WTC11 (cell line): ENCODE measurements at regions not wholly inside any gene's neighbourhood (a gene's known extent, or its start where the extent isn't known, plus 50 kb on each side); places are given as distances from the start of the nearest gene placed in this dataset.

Experiments
- ATAC-seq: fragments of 200-7000 bp; cut with Tn5 transposase; 2 replicates; pipeline ENCODE4 v1.10.0; 2021; ENCODE audit warnings: mild to moderate bottlenecking, moderate library complexity
- CTCF ChIA-PET: fragments of 300-600 bp; sonication (Branson Sonifier 250); formaldehyde crosslinking; loops from one replicate; lab custom pipeline; 2021; ENCODE audit warnings: antibody characterized with exemption; lab: Charles Lee
- POLR2A ChIA-PET: fragments of 350-600 bp; sonication (Branson Sonifier 250); formaldehyde crosslinking; loops from one replicate; lab custom pipeline; 2021; ENCODE audit warnings: antibody characterized with exemption; lab: Charles Lee
- DNase-seq: peaks from one replicate; pipeline ENCODE4 v3.0.0; 2021; ENCODE audit warnings: low spot score
- H3K27ac Mint-ChIP-seq: 2 replicates; pipeline ENCODE4 v1.8.0; 2021; ENCODE audit warnings: mixed read lengths
- H3K27me3 Mint-ChIP-seq: 2 replicates; pipeline ENCODE4 v1.8.0; 2021; ENCODE audit warnings: low read depth, mild to moderate bottlenecking, moderate library complexity, mixed read lengths
- H3K36me3 Mint-ChIP-seq: 2 replicates; pipeline ENCODE4 v1.8.0; 2021; ENCODE audit warnings: mixed read lengths
- H3K4me1 Mint-ChIP-seq: 2 replicates; pipeline ENCODE4 v1.8.0; 2022; ENCODE audit warnings: mixed read lengths
- H3K4me3 Mint-ChIP-seq: 2 replicates; pipeline ENCODE4 v1.8.0; 2021; ENCODE audit warnings: mild to moderate bottlenecking, moderate library complexity, mixed read lengths
- H3K9me3 Mint-ChIP-seq: 2 replicates; pipeline ENCODE4 v1.8.0; 2021; ENCODE audit warnings: mixed read lengths
- ARID4B ChIP-seq: sonication (generic); formaldehyde crosslinking; IDR thresholded peaks from 2 replicates; pipeline ENCODE4 v1.8.0; 2023; ENCODE audit warnings: missing genetic modification reagents, mild to moderate bottlenecking, borderline replicate concordance
- ATF6 ChIP-seq: sonication (generic); formaldehyde crosslinking; IDR thresholded peaks from 2 replicates; pipeline ENCODE4 v1.8.1; 2023; ENCODE audit warnings: mild to moderate bottlenecking, missing genetic modification reagents
- HMGA2 ChIP-seq: fragments of 250-450 bp; sonication (Bioruptor Pico); IDR thresholded peaks from 2 replicates; pipeline ENCODE4 v1.4.0; 2021; ENCODE audit warnings: mild to moderate bottlenecking, moderate library complexity
- JUN ChIP-seq: sonication (generic); formaldehyde crosslinking; IDR thresholded peaks from 2 replicates; pipeline ENCODE4 v1.8.0; 2023; ENCODE audit warnings: mild to moderate bottlenecking, missing genetic modification reagents
- KAT7 ChIP-seq: sonication (generic); formaldehyde crosslinking; IDR thresholded peaks from 2 replicates; pipeline ENCODE4 v1.8.1; 2023; ENCODE audit warnings: missing genetic modification reagents, mild to moderate bottlenecking, borderline replicate concordance
- NFATC4 ChIP-seq: fragments of 250-450 bp; sonication (Bioruptor Pico); IDR thresholded peaks from 2 replicates; pipeline ENCODE4 v1.9.0; 2021; ENCODE audit warnings: mild to moderate bottlenecking
- NFE2L1 ChIP-seq: sonication (generic); formaldehyde crosslinking; IDR thresholded peaks from 2 replicates; pipeline ENCODE4 v1.8.1; 2023; ENCODE audit warnings: missing genetic modification reagents
- NR1H2 ChIP-seq: sonication (generic); formaldehyde crosslinking; IDR thresholded peaks from 2 replicates; pipeline ENCODE4 v1.9.0; 2021; ENCODE audit warnings: mild to moderate bottlenecking, moderate library complexity, missing genetic modification reagents
- OVOL2 ChIP-seq: fragments of 250-450 bp; sonication (Bioruptor Pico); IDR thresholded peaks from 2 replicates; pipeline ENCODE4 v1.9.0; 2021; ENCODE audit warnings: mild to moderate bottlenecking, borderline replicate concordance
- PRRX2 ChIP-seq: fragments of 250-450 bp; sonication (Bioruptor Pico); IDR thresholded peaks from 2 replicates; pipeline ENCODE4 v1.8.0; 2021; ENCODE audit warnings: mild to moderate bottlenecking
- RORB ChIP-seq: fragments of 250-450 bp; sonication (Bioruptor Pico); IDR thresholded peaks from 2 replicates; pipeline ENCODE4 v1.9.0; 2021; ENCODE audit warnings: mild to moderate bottlenecking
- STAT6 ChIP-seq: sonication (generic); formaldehyde crosslinking; conservative IDR thresholded peaks from 2 replicates; pipeline ENCODE4 v1.8.1; 2023; ENCODE audit warnings: mild to moderate bottlenecking, low read depth, missing genetic modification reagents, moderate library complexity
- ZNF416 ChIP-seq: fragments of 250-450 bp; sonication (Bioruptor Pico); IDR thresholded peaks from 2 replicates; pipeline ENCODE4 v1.9.0; 2021; ENCODE audit warnings: mild to moderate bottlenecking, inconsistent platforms
- ZNF425 ChIP-seq: fragments of 250-450 bp; sonication (Bioruptor Pico); conservative IDR thresholded peaks from 2 replicates; pipeline ENCODE4 v1.9.0; 2021; ENCODE audit warnings: mild to moderate bottlenecking
- TF ChIP-seq, protein P1 (sequence below): sonication (generic); formaldehyde crosslinking; IDR thresholded peaks from 2 replicates; pipeline ENCODE4 v1.8.0; 2023; ENCODE audit warnings: mild to moderate bottlenecking, missing genetic modification reagents
- TF ChIP-seq, protein P2 (sequence below): sonication (generic); formaldehyde crosslinking; IDR thresholded peaks from 2 replicates; pipeline ENCODE4 v1.8.0; 2022; ENCODE audit warnings: missing genetic modification reagents
- TF ChIP-seq, protein P3 (sequence below): sonication (generic); formaldehyde crosslinking; IDR thresholded peaks from 2 replicates; pipeline ENCODE4 v1.8.0; 2022; ENCODE audit warnings: mild to moderate bottlenecking, missing genetic modification reagents

- no peak for TF ChIP-seq ATF6 (CRISPR knock-in tag)
- no peak for TF ChIP-seq ZNF416 (CRISPR knock-in tag)
- TF ChIP-seq, protein P1, sequence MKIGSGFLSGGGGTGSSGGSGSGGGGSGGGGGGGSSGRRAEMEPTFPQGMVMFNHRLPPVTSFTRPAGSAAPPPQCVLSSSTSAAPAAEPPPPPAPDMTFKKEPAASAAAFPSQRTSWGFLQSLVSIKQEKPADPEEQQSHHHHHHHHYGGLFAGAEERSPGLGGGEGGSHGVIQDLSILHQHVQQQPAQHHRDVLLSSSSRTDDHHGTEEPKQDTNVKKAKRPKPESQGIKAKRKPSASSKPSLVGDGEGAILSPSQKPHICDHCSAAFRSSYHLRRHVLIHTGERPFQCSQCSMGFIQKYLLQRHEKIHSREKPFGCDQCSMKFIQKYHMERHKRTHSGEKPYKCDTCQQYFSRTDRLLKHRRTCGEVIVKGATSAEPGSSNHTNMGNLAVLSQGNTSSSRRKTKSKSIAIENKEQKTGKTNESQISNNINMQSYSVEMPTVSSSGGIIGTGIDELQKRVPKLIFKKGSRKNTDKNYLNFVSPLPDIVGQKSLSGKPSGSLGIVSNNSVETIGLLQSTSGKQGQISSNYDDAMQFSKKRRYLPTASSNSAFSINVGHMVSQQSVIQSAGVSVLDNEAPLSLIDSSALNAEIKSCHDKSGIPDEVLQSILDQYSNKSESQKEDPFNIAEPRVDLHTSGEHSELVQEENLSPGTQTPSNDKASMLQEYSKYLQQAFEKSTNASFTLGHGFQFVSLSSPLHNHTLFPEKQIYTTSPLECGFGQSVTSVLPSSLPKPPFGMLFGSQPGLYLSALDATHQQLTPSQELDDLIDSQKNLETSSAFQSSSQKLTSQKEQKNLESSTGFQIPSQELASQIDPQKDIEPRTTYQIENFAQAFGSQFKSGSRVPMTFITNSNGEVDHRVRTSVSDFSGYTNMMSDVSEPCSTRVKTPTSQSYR (CRISPR knock-in tag): no peak
Measured at GRCh38 chr5:106880656-106881055, 790.1 kb downstream of the EFNA5 start (continued).

- ChIA-PET POLR2A (interaction anchor here (0.6 kb wide), 1 partner anchor 1531 kb away, joined by 6 read pairs; no protein-coding TSS in a partner anchor), CTCF (no interaction called here)
- ATAC-seq: no peak
- H3K27ac Mint-ChIP-seq: no peak overlapping the region
- peaks cover 25% of the 10 kb centered on the region for H3K36me3 Mint-ChIP-seq
- H3K27me3 Mint-ChIP-seq: no peaks in the 10 kb centered on the region; the same call in 1 of the 2 replicates
- peaks cover 27% of the 10 kb centered on the region for H3K9me3 Mint-ChIP-seq
- DNase-seq: no peak
- H3K4me1 Mint-ChIP-seq: peaks cover 27% of the 10 kb centered on the region
- TF ChIP-seq RORB (CRISPR knock-in tag): no peak
- no peak for TF ChIP-seq JUN (CRISPR knock-in tag)
- TF ChIP-seq, protein P2, sequence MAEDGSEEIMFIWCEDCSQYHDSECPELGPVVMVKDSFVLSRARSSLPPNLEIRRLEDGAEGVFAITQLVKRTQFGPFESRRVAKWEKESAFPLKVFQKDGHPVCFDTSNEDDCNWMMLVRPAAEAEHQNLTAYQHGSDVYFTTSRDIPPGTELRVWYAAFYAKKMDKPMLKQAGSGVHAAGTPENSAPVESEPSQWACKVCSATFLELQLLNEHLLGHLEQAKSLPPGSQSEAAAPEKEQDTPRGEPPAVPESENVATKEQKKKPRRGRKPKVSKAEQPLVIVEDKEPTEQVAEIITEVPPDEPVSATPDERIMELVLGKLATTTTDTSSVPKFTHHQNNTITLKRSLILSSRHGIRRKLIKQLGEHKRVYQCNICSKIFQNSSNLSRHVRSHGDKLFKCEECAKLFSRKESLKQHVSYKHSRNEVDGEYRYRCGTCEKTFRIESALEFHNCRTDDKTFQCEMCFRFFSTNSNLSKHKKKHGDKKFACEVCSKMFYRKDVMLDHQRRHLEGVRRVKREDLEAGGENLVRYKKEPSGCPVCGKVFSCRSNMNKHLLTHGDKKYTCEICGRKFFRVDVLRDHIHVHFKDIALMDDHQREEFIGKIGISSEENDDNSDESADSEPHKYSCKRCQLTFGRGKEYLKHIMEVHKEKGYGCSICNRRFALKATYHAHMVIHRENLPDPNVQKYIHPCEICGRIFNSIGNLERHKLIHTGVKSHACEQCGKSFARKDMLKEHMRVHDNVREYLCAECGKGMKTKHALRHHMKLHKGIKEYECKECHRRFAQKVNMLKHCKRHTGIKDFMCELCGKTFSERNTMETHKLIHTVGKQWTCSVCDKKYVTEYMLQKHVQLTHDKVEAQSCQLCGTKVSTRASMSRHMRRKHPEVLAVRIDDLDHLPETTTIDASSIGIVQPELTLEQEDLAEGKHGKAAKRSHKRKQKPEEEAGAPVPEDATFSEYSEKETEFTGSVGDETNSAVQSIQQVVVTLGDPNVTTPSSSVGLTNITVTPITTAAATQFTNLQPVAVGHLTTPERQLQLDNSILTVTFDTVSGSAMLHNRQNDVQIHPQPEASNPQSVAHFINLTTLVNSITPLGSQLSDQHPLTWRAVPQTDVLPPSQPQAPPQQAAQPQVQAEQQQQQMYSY (CRISPR knock-in tag): no peak
- TF ChIP-seq NR1H2: no peak
- TF ChIP-seq HMGA2 (CRISPR knock-in tag): no peak
- TF ChIP-seq OVOL2 (CRISPR knock-in tag): no peak
- TF ChIP-seq ARID4B (CRISPR knock-in tag): no peak
- no peak for TF ChIP-seq NFATC4 (CRISPR knock-in tag)
- TF ChIP-seq PRRX2 (CRISPR knock-in tag): no peak
- TF ChIP-seq KAT7 (CRISPR knock-in tag): no peak
- TF ChIP-seq, protein P3, sequence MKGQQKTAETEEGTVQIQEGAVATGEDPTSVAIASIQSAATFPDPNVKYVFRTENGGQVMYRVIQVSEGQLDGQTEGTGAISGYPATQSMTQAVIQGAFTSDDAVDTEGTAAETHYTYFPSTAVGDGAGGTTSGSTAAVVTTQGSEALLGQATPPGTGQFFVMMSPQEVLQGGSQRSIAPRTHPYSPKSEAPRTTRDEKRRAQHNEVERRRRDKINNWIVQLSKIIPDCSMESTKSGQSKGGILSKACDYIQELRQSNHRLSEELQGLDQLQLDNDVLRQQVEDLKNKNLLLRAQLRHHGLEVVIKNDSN: no peak
- no peak for TF ChIP-seq STAT6 (CRISPR knock-in tag)
- no peak for TF ChIP-seq ZNF425 (CRISPR knock-in tag)
- TF ChIP-seq NFE2L1 (CRISPR knock-in tag): no peak
- no peak overlapping the region for H3K4me3 Mint-ChIP-seq
Measured at GRCh38 chr5:106877881-106878280, 792.9 kb downstream of the EFNA5 start.
